ENCODE measurements at regions not wholly inside any gene's neighbourhood (a gene's known extent, or its start where the extent isn't known, plus 50 kb on each side); places are given as distances from the start of the nearest gene placed in this dataset.

DNA sequence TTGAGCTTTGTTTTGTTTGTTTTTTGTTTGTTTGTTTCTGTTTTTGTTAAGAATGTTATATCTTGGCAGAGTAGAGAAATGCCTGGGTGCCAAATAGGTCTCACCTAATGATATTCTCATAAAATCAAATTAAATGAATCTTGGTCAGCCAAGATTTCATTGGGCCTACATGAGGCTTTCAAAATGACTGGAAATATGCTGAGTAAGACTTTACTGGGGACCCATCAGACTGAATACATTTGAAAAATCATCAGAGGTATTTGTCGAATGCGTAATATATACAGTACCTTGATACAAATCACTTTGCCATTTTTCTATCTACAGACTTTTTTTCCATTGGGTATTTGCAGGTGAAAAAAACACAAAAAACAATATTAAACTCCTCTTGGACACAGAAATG, 480.8 kb downstream of the CDH2 start:
- no peak for ATAC-seq
- POLR2A ChIA-PET = no interaction called here
- H3K36me3 ChIP-seq (ENCODE audit: control insufficient read depth, insufficient read depth, low read length) = no peaks in the 10 kb centered on the region
- H3K4me1 ChIP-seq (ENCODE audit: control insufficient read depth, insufficient read depth, low read length) = no peaks in the 10 kb centered on the region
- BruUV-seq (replicated peaks) = no TSS peak
- no peak overlapping the region for H3K27ac ChIP-seq (ENCODE audit: low read length)
- CTCF ChIA-PET = no interaction called here
- intact Hi-C loops (cut with micrococcal nuclease; ENCODE audit: unreplicated experiment) = no loop called here
- in situ Hi-C loops (cut with HindIII; ENCODE audit: low pct_unique_long_range_greater_than_20kb, low sequenced_read_pairs) = no loop called here
- no peak for TF ChIP-seq SIN3A (IDR thresholded peaks at IDR 0.05; ENCODE audit: borderline replicate concordance, insufficient read depth, low read depth, low read length)
- TF ChIP-seq POLR2AphosphoS5 (IDR thresholded peaks at IDR 0.05; ENCODE audit: low read depth, low read length) = no peak
- TF ChIP-seq TCF7L2 (IDR thresholded peaks at IDR 0.05; ENCODE audit: low read depth, low read length) = no peak
- TF ChIP-seq, protein P1, sequence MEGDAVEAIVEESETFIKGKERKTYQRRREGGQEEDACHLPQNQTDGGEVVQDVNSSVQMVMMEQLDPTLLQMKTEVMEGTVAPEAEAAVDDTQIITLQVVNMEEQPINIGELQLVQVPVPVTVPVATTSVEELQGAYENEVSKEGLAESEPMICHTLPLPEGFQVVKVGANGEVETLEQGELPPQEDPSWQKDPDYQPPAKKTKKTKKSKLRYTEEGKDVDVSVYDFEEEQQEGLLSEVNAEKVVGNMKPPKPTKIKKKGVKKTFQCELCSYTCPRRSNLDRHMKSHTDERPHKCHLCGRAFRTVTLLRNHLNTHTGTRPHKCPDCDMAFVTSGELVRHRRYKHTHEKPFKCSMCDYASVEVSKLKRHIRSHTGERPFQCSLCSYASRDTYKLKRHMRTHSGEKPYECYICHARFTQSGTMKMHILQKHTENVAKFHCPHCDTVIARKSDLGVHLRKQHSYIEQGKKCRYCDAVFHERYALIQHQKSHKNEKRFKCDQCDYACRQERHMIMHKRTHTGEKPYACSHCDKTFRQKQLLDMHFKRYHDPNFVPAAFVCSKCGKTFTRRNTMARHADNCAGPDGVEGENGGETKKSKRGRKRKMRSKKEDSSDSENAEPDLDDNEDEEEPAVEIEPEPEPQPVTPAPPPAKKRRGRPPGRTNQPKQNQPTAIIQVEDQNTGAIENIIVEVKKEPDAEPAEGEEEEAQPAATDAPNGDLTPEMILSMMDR (IDR thresholded peaks at IDR 0.05) = no peak
- TF ChIP-seq REST (IDR thresholded peaks at IDR 0.05; ENCODE audit: insufficient read depth in 1 of 2, low read depth in 2 of 2, low read length in 1 of 2) = no peak
- no peak overlapping the region for H3K4me3 ChIP-seq (ENCODE audit: low read depth in 2 of 2, low read length in 2 of 2)
- H3K27me3 ChIP-seq (ENCODE audit: control insufficient read depth, insufficient read depth, low read length) = no peaks in the 10 kb centered on the region
- DNase-seq (ENCODE audit: low read depth, low spot score) = no peak
- H3K9me3 ChIP-seq (ENCODE audit: control insufficient read depth, insufficient read depth, low read depth, low read length) = no peaks in the 10 kb centered on the region

DNA sequence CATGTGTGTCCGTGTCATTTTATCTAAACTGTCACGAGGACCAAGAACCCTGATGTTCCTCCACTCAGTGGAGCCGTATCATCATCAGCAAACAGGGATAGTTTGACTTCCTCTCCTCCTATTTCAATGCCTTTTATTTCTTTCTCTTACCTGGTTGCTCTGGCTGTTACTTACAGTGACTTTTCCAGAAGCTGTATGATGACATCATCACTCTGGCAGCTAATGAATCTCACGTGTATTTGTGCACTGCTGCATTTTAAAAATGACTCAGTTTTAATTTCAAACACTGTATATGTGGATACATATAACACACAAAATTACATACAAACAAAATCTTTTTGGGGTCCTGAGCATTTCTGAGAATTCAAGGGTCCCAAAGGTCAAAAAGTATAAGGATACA, 481.4 kb downstream of the CDH2 start:
- CTCF ChIA-PET = no interaction called here

More for the DNA sequence above, 481.4 kb downstream of the CDH2 start:
- BruUV-seq (replicated peaks) = no TSS peak
- H3K27ac ChIP-seq (ENCODE audit: low read length) = no peak overlapping the region
- intact Hi-C loops (cut with micrococcal nuclease; ENCODE audit: unreplicated experiment) (no loop called here), in situ Hi-C loops (cut with HindIII; ENCODE audit: low pct_unique_long_range_greater_than_20kb, low sequenced_read_pairs) (no loop called here)
- no peak for DNase-seq (ENCODE audit: low read depth, low spot score)
- no peaks in the 10 kb centered on the region for H3K27me3 ChIP-seq (ENCODE audit: control insufficient read depth, insufficient read depth, low read length)
- TF ChIP-seq TCF7L2 (IDR thresholded peaks at IDR 0.05; ENCODE audit: low read depth, low read length) (no peak), REST (IDR thresholded peaks at IDR 0.05; ENCODE audit: insufficient read depth in 1 of 2, low read depth in 2 of 2, low read length in 1 of 2) (no peak), POLR2AphosphoS5 (IDR thresholded peaks at IDR 0.05; ENCODE audit: low read depth, low read length) (no peak)
- TF ChIP-seq, protein P1 (IDR thresholded peaks at IDR 0.05) = no peak
- H3K4me3 ChIP-seq (ENCODE audit: low read depth in 2 of 2, low read length in 2 of 2) = no peak overlapping the region
- ATAC-seq = no peak
- POLR2A ChIA-PET = no interaction called here
- no peaks in the 10 kb centered on the region for H3K4me1 ChIP-seq (ENCODE audit: control insufficient read depth, insufficient read depth, low read length)
- no peaks in the 10 kb centered on the region for H3K36me3 ChIP-seq (ENCODE audit: control insufficient read depth, insufficient read depth, low read length)
- no peaks in the 10 kb centered on the region for H3K9me3 ChIP-seq (ENCODE audit: control insufficient read depth, insufficient read depth, low read depth, low read length)

Measured in Panc1 (cell line).